Left hindlimb (tissue), 1 donor: ENCODE measurements at regions not wholly inside any gene's neighbourhood (a gene's known extent, or its start where the extent isn't known, plus 50 kb on each side); places are given as distances from the start of the nearest gene placed in this dataset.

ENCODE experiments used
- DNase-seq: peaks from one replicate; pipeline ENCODE4 v3.0.0-alpha.2; 2018

GRCh38 chr9:90010793-90011192 is 406.0 kb downstream of the GADD45G start:
- no peak for DNase-seq

GRCh38 chr9:90012949-90013348 is 408.1 kb downstream of the GADD45G start:
- no peak for DNase-seq

- no peak for DNase-seq
Measured at GRCh38 chr9:90013778-90014177, 409.0 kb downstream of the GADD45G start.

DNA sequence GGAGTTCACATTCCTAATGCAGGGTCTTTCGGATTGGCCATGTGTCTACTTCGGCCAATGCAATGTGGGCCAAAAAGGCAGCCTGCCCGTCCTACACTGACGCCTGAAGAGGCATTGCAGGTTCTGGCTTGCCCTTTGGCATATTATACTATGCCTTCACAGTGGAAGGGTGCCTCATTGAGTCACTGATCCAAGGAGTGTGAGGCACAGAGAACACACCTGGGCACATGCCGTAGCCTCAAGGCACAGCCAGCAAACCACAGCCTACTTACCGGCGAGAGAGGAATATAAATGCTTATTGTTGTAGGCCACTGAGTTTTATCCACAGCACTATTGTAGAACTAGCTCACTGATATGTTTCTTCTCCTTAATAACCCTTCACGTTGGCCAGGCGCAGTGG is 409.6 kb downstream of the GADD45G start:
- DNase-seq = no peak

GRCh38 chr9:90016272-90016671 is 411.5 kb downstream of the GADD45G start:
- no peak for DNase-seq

DNA sequence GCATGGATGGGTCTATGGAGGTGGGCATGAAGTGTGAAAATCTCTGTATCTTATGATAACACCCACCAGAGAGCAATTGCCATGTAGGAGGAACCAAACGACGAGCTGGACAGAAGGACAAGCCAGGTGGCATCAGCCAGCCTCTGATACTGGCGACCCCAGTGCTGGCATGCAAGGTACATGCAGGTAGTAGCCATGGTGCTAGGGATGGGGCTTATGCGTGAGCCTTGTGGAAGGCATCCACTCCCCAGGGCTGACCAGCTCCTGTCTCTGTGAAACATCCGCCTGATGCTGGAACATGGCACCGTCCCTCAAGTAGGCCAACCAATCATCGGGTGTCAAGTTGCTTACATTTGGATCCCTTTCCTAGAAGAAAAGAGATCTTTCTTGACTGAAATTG is 412.9 kb downstream of the GADD45G start:
- DNase-seq = no peak

- no peak for DNase-seq
Measured at GRCh38 chr9:90018688-90019087, 413.9 kb downstream of the GADD45G start.

DNA sequence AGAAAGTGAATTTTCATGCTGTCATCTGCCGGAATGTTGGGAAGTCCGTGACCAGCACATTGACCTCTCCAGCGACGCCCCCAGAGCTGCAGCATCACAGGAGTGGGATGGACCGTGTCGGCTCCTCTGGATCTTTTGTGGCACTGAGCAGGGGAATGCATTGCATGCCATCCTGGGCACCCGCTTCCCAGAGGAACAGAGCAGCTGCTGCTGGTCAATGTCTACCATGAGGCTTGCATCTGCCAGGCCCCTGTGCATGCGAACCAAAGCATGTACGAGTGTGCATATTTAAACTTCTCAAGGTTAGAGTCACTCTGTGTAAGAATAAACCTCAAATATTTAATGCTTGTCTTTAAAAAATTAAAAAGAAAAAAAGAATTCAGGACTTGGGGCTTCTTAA is 414.8 kb downstream of the GADD45G start:
- no peak for DNase-seq

- DNase-seq = no peak
Measured at GRCh38 chr9:90020276-90020871, 415.6 kb downstream of the GADD45G start.

- DNase-seq = no peak
Measured at GRCh38 chr9:90021216-90021906, 416.5 kb downstream of the GADD45G start.

DNA sequence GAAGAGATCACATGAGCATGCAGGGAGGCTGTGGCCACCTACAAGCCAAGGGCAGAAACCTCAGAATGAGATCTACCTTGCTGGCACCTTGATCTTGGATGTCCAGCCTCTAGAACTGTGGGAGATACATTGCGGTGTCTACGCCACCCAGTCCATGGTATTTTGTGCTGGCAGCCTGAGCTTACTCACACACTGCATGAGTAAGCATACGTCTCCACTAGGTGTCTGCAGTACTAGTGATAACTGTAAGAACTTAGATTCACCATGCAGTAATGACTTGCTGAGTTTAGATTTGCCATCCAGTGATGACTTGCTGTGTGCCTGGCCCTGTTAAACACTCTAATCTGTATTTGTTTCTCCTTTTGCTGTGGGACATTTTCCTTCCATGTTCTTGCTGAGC is 417.7 kb downstream of the GADD45G start:
- DNase-seq = no peak

DNA sequence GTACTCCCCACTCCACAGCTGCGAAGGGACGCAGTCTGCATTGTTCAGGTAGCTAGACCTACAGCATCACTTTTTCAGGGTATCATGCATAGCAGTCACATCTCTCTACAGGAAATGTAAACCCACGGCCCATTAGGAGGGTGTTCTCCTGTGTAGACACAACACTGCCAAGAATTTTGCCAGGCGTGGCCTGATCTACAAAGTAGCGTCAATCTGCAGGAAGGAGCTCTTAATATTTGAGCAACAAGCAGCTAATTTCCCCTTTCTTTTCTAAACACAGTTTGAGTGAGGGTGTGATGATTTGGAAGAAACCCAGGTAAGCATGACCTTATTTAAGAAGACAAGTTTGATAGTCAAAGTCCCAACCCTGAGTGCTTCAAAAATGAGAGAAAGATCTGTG is 419.0 kb downstream of the GADD45G start:
- no peak for DNase-seq

DNA sequence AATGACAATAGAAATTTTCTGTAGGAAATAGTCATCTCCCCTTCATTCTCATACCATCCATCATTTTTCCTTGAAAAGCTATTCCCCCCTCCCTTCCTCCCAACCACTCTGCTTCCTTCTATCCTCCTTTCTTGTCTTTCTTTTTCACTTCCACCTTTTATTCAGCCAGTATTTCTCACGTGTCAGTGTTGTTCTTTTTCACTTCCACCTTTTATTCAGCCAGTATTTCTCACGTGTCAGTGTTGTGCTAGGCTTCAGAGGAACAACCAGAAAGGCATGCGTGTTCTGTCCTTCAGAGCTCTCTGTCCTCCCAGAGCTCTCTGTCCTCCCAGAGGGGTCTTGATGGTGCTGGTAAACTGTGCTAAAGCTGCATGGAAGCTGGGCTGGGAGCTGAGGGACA is 419.6 kb downstream of the GADD45G start:
- DNase-seq = no peak

- DNase-seq = no peak
Measured at GRCh38 chr9:90024823-90025222, 420.0 kb downstream of the GADD45G start.

- no peak for DNase-seq
Measured at GRCh38 chr9:90025816-90026215, 421.0 kb downstream of the GADD45G start.

DNA sequence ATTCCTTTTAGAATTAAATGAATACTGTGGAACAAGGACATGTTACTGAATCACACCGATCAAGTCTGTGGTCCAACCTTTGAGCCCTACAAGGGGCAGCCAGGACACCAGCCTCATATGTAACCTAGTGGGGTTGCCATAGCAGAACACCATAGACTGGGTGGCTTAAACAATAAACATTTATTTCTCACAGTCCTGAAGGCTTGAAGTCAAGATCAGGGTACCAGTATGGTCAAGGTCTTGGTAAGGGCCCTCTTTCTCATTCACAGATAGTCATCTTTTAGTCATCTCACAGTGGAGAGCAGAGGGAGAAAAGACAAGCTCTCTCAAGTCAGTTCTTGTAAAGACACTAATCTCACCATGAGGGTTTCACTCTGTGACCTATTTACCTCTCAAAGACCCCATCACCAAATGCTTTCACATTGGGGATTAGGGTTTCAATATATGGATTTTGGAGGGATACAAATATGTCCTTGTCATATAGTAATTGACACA is 422.5 kb downstream of the GADD45G start:
- DNase-seq = no peak

GRCh38 chr9:90029386-90029785 is 424.6 kb downstream of the GADD45G start:
- DNase-seq = no peak

GRCh38 chr9:90029996-90030395 is 425.2 kb downstream of the GADD45G start:
- no peak for DNase-seq

DNA sequence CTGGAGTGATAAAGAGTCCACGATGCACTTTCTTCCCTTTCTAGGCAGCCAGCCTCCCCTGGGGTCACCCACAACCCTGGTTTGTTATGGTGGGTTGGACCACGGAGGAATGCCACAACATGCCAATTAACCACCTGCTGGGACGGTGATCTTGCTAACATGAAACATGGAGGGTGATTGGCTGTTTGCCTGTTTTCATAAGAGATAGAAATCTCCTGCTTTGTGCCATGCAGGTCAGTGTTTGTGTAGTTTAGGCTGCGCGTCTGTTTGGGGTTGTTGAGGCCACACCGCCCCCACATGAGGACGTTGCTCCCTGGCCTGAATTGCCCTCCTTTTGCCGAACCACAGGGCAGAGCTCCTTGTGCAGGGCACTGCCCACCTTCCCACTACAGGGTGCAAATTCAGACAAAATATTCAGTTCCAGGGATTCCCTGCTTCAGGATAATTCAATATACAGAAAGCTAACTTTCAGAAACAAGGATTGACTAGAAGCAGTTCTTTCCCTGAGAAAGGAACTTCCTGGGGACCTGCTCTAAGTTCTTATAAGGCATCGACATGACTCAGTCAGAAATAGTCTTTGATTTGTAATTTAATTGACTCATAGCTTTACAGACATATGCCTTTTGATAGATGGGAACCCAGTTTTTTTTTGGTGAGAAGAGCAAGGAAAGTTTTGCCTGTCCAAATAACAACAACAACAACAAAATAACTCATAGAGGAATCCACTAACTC is 427.6 kb downstream of the GADD45G start:
- DNase-seq = no peak

DNA sequence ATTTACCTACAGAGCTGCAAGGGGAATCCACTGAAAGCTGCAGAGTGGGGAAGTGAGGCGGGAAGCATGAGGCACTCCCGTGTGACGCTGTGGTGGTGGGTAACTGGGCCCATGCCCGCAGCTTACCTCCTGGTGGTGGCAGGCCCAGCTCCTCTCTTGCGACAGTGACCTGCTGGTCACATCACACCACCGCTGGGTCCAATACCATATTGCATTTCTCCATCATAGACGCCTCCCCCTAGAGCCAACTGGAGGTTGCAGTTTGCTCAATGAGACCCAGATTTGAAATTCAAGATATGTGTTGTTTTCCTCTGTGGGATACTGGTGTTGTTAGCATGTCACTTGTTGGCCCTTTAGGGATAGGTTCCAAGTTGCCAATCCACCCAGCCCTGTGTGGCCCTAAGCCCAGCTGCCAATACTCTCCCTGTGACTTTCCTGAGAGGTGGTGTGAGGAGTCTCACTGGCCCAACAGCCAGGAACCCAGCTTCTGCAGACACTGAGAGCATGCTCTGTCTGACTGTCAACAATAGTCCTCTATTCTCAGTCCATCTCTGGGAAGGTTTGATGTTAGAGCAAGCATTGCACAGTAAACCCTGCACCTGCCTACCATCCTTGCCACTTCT is 428.3 kb downstream of the GADD45G start:
- no peak for DNase-seq

DNA sequence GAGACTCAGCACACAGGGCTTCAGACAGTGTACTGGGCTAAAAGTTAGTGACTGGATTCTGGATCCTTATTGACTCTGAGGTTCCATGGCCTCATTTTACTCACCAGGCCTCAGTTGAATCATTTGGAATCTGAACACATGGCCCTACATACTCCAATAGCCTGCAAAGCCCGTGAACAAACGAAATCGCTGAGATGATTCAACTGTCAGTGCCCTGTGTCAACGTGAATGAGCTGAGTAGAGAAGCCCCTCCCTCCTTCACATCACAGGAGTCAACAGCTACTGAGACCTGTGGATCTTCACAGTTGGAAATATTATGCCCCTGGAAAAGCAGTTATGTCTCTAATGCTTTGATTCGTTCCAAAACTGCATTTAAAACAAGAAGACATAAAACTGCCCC is 429.3 kb downstream of the GADD45G start:
- DNase-seq = no peak

- no peak for DNase-seq
Measured at GRCh38 chr9:90035471-90035870, 430.7 kb downstream of the GADD45G start.

- no peak for DNase-seq
Measured at GRCh38 chr9:90037146-90037797, 432.5 kb downstream of the GADD45G start.
